ENCODE measurements at regions not wholly inside any gene's neighbourhood (a gene's known extent, or its start where the extent isn't known, plus 50 kb on each side); places are given as distances from the start of the nearest gene placed in this dataset.

- intact Hi-C loops (cut with micrococcal nuclease): no loop called here
- Mint-ChIP-seq H3K36me3 (ENCODE audit: low read depth) (no peaks in the 10 kb centered on the region), H3K4me1 (ENCODE audit: low read depth) (no peaks in the 10 kb centered on the region), H3K4me3 (no peak overlapping the region), H3K27me3 (no peaks in the 10 kb centered on the region), H3K9me3 (peaks cover 2% of the 10 kb centered on the region), H3K27ac (no peak overlapping the region)
- POLR2A ChIA-PET: no interaction called here
- CTCF ChIA-PET: no interaction called here
- TF ChIP-seq CTCF (IDR thresholded peaks at IDR 0.05): no peak
- DNase-seq (no peak), ATAC-seq (no peak)
Measured at GRCh38 chr5:92337772-92338234, 954.7 kb upstream of the ARRDC3 start.

- no peaks in the 10 kb centered on the region for H3K4me1 Mint-ChIP-seq (ENCODE audit: low read depth)
Measured at GRCh38 chr5:92332039-92332438, 948.9 kb upstream of the ARRDC3 start.

GRCh38 chr5:92330365-92330764 lies 947.2 kb upstream of the ARRDC3 start:
- Mint-ChIP-seq H3K27ac (no peak overlapping the region), H3K4me1 (ENCODE audit: low read depth) (no peaks in the 10 kb centered on the region), H3K4me3 (no peak overlapping the region), H3K27me3 (no peaks in the 10 kb centered on the region), H3K36me3 (ENCODE audit: low read depth) (no peaks in the 10 kb centered on the region), H3K9me3 (peaks cover 4% of the 10 kb centered on the region)
- no peak for TF ChIP-seq CTCF (IDR thresholded peaks at IDR 0.05)
- intact Hi-C loops (cut with micrococcal nuclease): no loop called here
- CTCF ChIA-PET: no interaction called here
- POLR2A ChIA-PET: no interaction called here
- DNase-seq (no peak), ATAC-seq (no peak)

More at GRCh38 chr5:92332039-92332438, 948.9 kb upstream of the ARRDC3 start:
- no peak for ATAC-seq
- CTCF ChIA-PET: interaction anchor here (1.3 kb wide), 1 partner anchor 16 kb away, joined by 4 read pairs; no protein-coding TSS in a partner anchor
- H3K9me3 Mint-ChIP-seq: peaks cover 6% of the 10 kb centered on the region
- no peaks in the 10 kb centered on the region for H3K27me3 Mint-ChIP-seq
- no peak overlapping the region for H3K4me3 Mint-ChIP-seq
- intact Hi-C loops (cut with micrococcal nuclease): no loop called here
- POLR2A ChIA-PET: no interaction called here
- no peak overlapping the region for H3K27ac Mint-ChIP-seq
- H3K36me3 Mint-ChIP-seq (ENCODE audit: low read depth): no peaks in the 10 kb centered on the region
- no peak for DNase-seq
- no peak for TF ChIP-seq CTCF (IDR thresholded peaks at IDR 0.05)

- DNase-seq: no peak
- H3K27ac Mint-ChIP-seq: no peak overlapping the region
- POLR2A ChIA-PET: no interaction called here
- intact Hi-C loops (cut with micrococcal nuclease): no loop called here
- H3K27me3 Mint-ChIP-seq: no peaks in the 10 kb centered on the region
- H3K4me3 Mint-ChIP-seq: no peak overlapping the region
- CTCF ChIA-PET: no interaction called here
- no peak for TF ChIP-seq CTCF (IDR thresholded peaks at IDR 0.05)
- H3K4me1 Mint-ChIP-seq (ENCODE audit: low read depth): no peaks in the 10 kb centered on the region
- no peak for ATAC-seq
- peaks cover 4% of the 10 kb centered on the region for H3K9me3 Mint-ChIP-seq
- H3K36me3 Mint-ChIP-seq (ENCODE audit: low read depth): no peaks in the 10 kb centered on the region
Measured at GRCh38 chr5:92329759-92330158, 946.6 kb upstream of the ARRDC3 start.

GRCh38 chr5:92328584-92329259 lies 945.6 kb upstream of the ARRDC3 start:
- ChIA-PET POLR2A (no interaction called here), CTCF (no interaction called here)
- no peak for DNase-seq
- no peaks in the 10 kb centered on the region for H3K36me3 Mint-ChIP-seq (ENCODE audit: low read depth)
- no peak overlapping the region for H3K4me3 Mint-ChIP-seq
- intact Hi-C loops (cut with micrococcal nuclease): no loop called here
- no peaks in the 10 kb centered on the region for H3K27me3 Mint-ChIP-seq
- H3K4me1 Mint-ChIP-seq (ENCODE audit: low read depth): no peaks in the 10 kb centered on the region
- no peak for TF ChIP-seq CTCF (IDR thresholded peaks at IDR 0.05)
- no peak overlapping the region for H3K27ac Mint-ChIP-seq
- H3K9me3 Mint-ChIP-seq: peaks cover 4% of the 10 kb centered on the region
- ATAC-seq: no peak

Measured in activated CD8-positive, alpha-beta T cell treated with anti-CD3 and anti-CD28 coated beads for 36 hours (primary cell).